HepG2 (cell line): ENCODE measurements at regions not wholly inside any gene's neighbourhood (a gene's known extent, or its start where the extent isn't known, plus 50 kb on each side); places are given as distances from the start of the nearest gene placed in this dataset.

Source experiments
- AGO2 ChIP-seq: fragments of 200-400 bp; formaldehyde crosslinking; optimal IDR thresholded peaks from 2 replicates; pipeline ENCODE3; 2017; ENCODE audit warnings: mild to moderate bottlenecking, low read depth, low read length, moderate library complexity
- DMAP1 ChIP-seq: IDR thresholded peaks from 2 replicates; pipeline ENCODE4 v1.6.1; 2016
- FOSL1 ChIP-seq: sonication (generic); formaldehyde crosslinking; IDR thresholded peaks from 2 replicates; pipeline ENCODE4 v1.9.0; 2021; ENCODE audit warnings: missing genetic modification reagents, borderline replicate concordance
- GTF2F1 ChIP-seq: fragments of 150-350 bp; IDR thresholded peaks from 2 replicates; pipeline ENCODE4 v1.6.1; 2014; ENCODE audit warnings: low read length
- HES4 ChIP-seq: sonication (generic); formaldehyde crosslinking; IDR thresholded peaks from 2 replicates; pipeline ENCODE4 v1.9.0; 2021; ENCODE audit warnings: mild to moderate bottlenecking, missing genetic modification reagents, borderline replicate concordance
- HNRNPK ChIP-seq: fragments of 200-400 bp; formaldehyde crosslinking; IDR thresholded peaks from 2 replicates; pipeline ENCODE4 v1.6.1; 2018; ENCODE audit warnings: low read length, low read depth, moderate library complexity, mild to moderate bottlenecking; ENCODE audit not compliant: poor library complexity, severe bottlenecking
- HOXA7 ChIP-seq: sonication (generic); formaldehyde crosslinking; IDR thresholded peaks from 2 replicates; pipeline ENCODE4 v1.8.1; 2022; ENCODE audit warnings: mild to moderate bottlenecking, missing genetic modification reagents, moderate library complexity
- MIXL1 ChIP-seq: IDR thresholded peaks from 2 replicates; pipeline ENCODE4 v1.6.1; 2016
- NCOR1 ChIP-seq: fragments of 200-600 bp; sonication (generic); IDR thresholded peaks from 2 replicates; pipeline ENCODE4 v1.7.0; 2017; ENCODE audit warnings: antibody characterized with exemption, low read length, borderline replicate concordance
- NR3C1 ChIP-seq: sonication (generic); formaldehyde crosslinking; IDR thresholded peaks from 2 replicates; pipeline ENCODE4 v1.4.0; 2020; ENCODE audit warnings: missing genetic modification reagents
- PHF20 ChIP-seq: sonication (generic); formaldehyde crosslinking; IDR thresholded peaks from 2 replicates; pipeline ENCODE4 v1.5.0; 2020; ENCODE audit warnings: mild to moderate bottlenecking, missing genetic modification reagents
- RBFOX2 ChIP-seq: fragments of 200-400 bp; formaldehyde crosslinking; IDR thresholded peaks from 2 replicates; pipeline ENCODE4 v1.6.1; 2017; ENCODE audit warnings: low read depth, mild to moderate bottlenecking, low read length
- SMAD3 ChIP-seq: sonication (generic); formaldehyde crosslinking; IDR thresholded peaks from 2 replicates; pipeline ENCODE4 v1.4.0; 2020; ENCODE audit warnings: missing genetic modification reagents
- XRCC5 ChIP-seq: fragments of 200-400 bp; formaldehyde crosslinking; optimal IDR thresholded peaks from 2 replicates; pipeline ENCODE3; 2017; ENCODE audit warnings: mild to moderate bottlenecking, low read length
- ZMYM4 ChIP-seq: sonication (generic); formaldehyde crosslinking; IDR thresholded peaks from 2 replicates; pipeline ENCODE4 v1.8.1; 2023; ENCODE audit warnings: mild to moderate bottlenecking, missing genetic modification reagents
- ZNF570 ChIP-seq: sonication (generic); formaldehyde crosslinking; IDR thresholded peaks from 2 replicates; pipeline ENCODE4 v1.4.0; 2020; ENCODE audit warnings: mild to moderate bottlenecking, missing genetic modification reagents, borderline replicate concordance
- ZNF713 ChIP-seq: sonication (generic); formaldehyde crosslinking; IDR thresholded peaks from 2 replicates; pipeline ENCODE4 v1.4.0; 2020; ENCODE audit warnings: mild to moderate bottlenecking, missing genetic modification reagents
- ZNF776 ChIP-seq: sonication (generic); formaldehyde crosslinking; IDR thresholded peaks from 2 replicates; pipeline ENCODE4 v1.4.0; 2020; ENCODE audit warnings: mild to moderate bottlenecking, missing genetic modification reagents
- ZZZ3 ChIP-seq: sonication (generic); formaldehyde crosslinking; IDR thresholded peaks from 2 replicates; pipeline ENCODE4 v1.4.0; 2020; ENCODE audit warnings: missing genetic modification reagents, mild to moderate bottlenecking, borderline replicate concordance
- TF ChIP-seq, protein P1 (sequence below): IDR thresholded peaks from 2 replicates; pipeline ENCODE4 v1.6.1; 2016; ENCODE audit warnings: mild to moderate bottlenecking, missing biosample characterization, missing genetic modification reagents
- TF ChIP-seq, protein P2 (sequence below): sonication (generic); formaldehyde crosslinking; IDR thresholded peaks from 2 replicates; pipeline ENCODE4 v1.4.0; 2020; ENCODE audit warnings: mild to moderate bottlenecking, missing genetic modification reagents
- TF ChIP-seq, protein P3 (sequence below): IDR thresholded peaks from 2 replicates; pipeline ENCODE4 v1.6.1; 2016; ENCODE audit warnings: low read depth, missing genetic modification reagents, missing compliant biosample characterization

DNA sequence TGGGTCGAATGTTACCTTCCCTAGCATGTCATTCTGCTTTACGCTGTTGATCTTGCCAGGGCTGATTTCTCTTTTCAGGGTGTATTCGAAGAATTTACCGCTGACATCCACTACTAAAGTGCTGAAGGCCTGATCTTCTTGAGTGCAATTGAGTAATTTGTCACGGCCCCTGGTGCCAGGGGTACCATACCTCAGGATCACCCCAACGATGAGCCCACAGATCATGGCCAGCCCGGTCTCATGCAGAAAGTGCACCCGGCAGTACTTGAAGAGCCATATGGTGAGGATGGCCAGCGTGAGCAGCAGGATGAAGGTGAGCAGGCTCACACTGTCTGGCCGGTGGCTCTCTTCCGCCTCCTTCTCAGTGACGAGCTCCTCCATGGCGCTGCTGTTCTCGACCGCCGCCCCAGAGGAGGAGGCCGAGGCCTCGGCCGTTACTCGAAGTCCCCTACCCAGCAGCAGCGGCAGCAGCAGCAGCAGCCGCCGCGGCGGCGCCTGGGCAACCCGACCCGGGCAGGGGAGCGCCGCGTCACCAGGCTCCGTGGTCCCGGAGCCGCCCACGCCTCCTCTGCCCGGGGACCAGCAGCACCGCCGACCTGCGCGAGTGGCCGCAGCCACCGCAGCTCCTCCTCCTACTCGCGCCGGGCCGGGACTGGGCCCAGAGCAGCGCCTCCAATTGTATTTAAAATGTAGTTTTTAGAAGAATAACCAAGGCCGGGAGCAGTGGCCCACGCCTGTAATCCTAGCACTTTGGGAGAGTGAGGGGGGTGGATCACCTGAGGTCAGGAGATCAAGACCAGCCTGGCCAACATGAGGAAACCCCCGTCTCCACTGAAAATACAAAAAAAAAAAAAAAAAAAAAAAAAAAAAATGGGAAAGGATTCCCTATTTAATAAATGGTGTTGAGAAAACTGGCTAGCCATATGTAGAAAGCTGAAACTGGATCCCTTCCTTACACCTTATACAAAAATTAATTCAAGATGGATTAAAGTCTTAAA lies 58.5 kb upstream of the TMPO start (continued):
- TF ChIP-seq PHF20 (CRISPR knock-in tag) (no peak), HNRNPK (no peak), AGO2 (no peak), SMAD3 (CRISPR knock-in tag) (no peak), ZZZ3 (no peak), RBFOX2 (no peak), DMAP1 (no peak), XRCC5 (peak; percentile 28), NCOR1 (no peak), ZMYM4 (CRISPR knock-in tag) (no peak), GTF2F1 (no peak), ZNF776 (CRISPR knock-in tag) (0 out of 2 replicates have a peak, but pooled peaks have one; percentile 49), ZNF570 (CRISPR knock-in tag) (no peak), ZNF713 (no peak), MIXL1 (CRISPR knock-in tag) (no peak), HES4 (CRISPR knock-in tag) (no peak), FOSL1 (CRISPR knock-in tag) (no peak), HOXA7 (no peak), NR3C1 (CRISPR knock-in tag) (no peak)
- TF ChIP-seq, protein P1, sequence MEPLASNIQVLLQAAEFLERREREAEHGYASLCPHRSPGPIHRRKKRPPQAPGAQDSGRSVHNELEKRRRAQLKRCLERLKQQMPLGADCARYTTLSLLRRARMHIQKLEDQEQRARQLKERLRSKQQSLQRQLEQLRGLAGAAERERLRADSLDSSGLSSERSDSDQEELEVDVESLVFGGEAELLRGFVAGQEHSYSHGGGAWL: peak; percentile 46; the same call in 1 of the 2 replicates
- TF ChIP-seq, protein P2, sequence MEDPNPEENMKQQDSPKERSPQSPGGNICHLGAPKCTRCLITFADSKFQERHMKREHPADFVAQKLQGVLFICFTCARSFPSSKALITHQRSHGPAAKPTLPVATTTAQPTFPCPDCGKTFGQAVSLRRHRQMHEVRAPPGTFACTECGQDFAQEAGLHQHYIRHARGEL: no peak
- TF ChIP-seq, protein P3, sequence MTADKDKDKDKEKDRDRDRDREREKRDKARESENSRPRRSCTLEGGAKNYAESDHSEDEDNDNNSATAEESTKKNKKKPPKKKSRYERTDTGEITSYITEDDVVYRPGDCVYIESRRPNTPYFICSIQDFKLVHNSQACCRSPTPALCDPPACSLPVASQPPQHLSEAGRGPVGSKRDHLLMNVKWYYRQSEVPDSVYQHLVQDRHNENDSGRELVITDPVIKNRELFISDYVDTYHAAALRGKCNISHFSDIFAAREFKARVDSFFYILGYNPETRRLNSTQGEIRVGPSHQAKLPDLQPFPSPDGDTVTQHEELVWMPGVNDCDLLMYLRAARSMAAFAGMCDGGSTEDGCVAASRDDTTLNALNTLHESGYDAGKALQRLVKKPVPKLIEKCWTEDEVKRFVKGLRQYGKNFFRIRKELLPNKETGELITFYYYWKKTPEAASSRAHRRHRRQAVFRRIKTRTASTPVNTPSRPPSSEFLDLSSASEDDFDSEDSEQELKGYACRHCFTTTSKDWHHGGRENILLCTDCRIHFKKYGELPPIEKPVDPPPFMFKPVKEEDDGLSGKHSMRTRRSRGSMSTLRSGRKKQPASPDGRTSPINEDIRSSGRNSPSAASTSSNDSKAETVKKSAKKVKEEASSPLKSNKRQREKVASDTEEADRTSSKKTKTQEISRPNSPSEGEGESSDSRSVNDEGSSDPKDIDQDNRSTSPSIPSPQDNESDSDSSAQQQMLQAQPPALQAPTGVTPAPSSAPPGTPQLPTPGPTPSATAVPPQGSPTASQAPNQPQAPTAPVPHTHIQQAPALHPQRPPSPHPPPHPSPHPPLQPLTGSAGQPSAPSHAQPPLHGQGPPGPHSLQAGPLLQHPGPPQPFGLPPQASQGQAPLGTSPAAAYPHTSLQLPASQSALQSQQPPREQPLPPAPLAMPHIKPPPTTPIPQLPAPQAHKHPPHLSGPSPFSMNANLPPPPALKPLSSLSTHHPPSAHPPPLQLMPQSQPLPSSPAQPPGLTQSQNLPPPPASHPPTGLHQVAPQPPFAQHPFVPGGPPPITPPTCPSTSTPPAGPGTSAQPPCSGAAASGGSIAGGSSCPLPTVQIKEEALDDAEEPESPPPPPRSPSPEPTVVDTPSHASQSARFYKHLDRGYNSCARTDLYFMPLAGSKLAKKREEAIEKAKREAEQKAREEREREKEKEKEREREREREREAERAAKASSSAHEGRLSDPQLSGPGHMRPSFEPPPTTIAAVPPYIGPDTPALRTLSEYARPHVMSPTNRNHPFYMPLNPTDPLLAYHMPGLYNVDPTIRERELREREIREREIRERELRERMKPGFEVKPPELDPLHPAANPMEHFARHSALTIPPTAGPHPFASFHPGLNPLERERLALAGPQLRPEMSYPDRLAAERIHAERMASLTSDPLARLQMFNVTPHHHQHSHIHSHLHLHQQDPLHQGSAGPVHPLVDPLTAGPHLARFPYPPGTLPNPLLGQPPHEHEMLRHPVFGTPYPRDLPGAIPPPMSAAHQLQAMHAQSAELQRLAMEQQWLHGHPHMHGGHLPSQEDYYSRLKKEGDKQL (CRISPR knock-in tag): no peak
